ENCODE measurements at regions not wholly inside any gene's neighbourhood (a gene's known extent, or its start where the extent isn't known, plus 50 kb on each side); places are given as distances from the start of the nearest gene placed in this dataset.

DNA sequence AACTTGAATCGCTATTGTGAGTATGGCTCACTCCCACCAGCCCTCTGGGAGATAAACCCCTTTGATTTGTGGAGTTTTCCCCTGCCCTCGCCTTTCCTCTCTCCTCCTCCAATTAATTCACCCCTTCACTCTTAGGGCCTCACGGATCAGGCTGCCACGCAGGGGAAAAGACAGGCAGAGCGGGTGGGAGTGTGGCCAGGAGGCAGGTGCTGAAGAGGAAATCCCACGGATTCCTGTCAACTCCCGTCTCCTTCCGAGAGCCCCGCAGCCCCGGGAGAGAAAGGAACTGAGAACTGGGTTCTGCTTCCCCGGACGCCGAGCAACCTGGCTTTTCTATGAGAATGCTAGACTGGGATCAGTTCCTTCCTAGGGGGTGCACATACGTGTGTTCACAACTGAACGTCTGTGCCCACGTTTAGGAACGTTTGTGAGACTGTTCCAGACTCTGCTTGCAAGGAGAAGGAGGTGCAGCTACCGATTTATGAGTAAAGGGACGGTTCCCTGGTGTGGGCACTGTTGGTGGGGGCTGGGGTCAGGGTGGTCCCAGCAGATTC, 314.5 kb upstream of the TLE4 start:
- peak in 1 of 2 donors; percentile 21 for ATAC-seq
- H3K36me3 ChIP-seq = no peaks in the 10 kb centered on the region
- peak; percentile 46 for DNase-seq
- intact Hi-C loops (cut with DNase I) = no loop called here
- peaks cover 11% of the 10 kb centered on the region for H3K4me1 ChIP-seq
- H3K27ac ChIP-seq = no peak overlapping the region
- H3K9me3 ChIP-seq = no peaks in the 10 kb centered on the region
- TF ChIP-seq, protein P1, sequence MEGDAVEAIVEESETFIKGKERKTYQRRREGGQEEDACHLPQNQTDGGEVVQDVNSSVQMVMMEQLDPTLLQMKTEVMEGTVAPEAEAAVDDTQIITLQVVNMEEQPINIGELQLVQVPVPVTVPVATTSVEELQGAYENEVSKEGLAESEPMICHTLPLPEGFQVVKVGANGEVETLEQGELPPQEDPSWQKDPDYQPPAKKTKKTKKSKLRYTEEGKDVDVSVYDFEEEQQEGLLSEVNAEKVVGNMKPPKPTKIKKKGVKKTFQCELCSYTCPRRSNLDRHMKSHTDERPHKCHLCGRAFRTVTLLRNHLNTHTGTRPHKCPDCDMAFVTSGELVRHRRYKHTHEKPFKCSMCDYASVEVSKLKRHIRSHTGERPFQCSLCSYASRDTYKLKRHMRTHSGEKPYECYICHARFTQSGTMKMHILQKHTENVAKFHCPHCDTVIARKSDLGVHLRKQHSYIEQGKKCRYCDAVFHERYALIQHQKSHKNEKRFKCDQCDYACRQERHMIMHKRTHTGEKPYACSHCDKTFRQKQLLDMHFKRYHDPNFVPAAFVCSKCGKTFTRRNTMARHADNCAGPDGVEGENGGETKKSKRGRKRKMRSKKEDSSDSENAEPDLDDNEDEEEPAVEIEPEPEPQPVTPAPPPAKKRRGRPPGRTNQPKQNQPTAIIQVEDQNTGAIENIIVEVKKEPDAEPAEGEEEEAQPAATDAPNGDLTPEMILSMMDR (IDR thresholded peaks at IDR 0.05) = no peak
- H3K27me3 ChIP-seq (ENCODE audit: low read depth) = peaks cover 22% of the 10 kb centered on the region
- H3K4me3 ChIP-seq = no peak overlapping the region

DNA sequence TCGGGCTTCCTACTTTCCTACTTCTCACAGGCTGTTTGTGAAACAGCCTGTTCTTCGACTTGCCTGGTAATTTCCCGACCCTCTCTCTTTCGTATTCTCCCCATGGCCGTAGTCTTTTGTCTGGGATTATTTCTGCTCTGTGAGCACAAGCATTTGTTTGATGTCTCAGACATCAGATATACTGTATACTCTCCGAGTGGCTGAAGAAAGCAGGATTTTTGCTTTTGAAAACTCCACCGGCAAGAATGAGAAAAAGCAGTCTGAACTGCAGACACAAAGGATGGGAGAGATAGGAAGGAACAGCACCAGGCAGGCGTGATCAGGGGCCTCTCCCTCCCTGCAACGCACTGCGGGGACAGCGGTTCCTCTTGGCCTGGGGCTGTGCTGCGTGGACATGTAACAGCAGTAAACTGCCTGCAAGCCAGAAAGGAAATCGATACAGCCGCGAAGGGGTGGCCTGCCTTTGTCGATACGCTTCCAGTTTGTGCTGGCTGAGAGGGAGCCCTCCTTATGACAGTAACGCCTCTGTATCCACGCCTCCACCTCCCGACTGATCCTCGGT, 313.9 kb upstream of the TLE4 start:
- Histone ChIP-seq H3K36me3 (no peaks in the 10 kb centered on the region), H3K4me3 (no peak overlapping the region), H3K27ac (no peak overlapping the region), H3K4me1 (peaks cover 11% of the 10 kb centered on the region), H3K9me3 (no peaks in the 10 kb centered on the region), H3K27me3 (ENCODE audit: low read depth) (peaks cover 22% of the 10 kb centered on the region)
- DNase-seq = no peak
- ATAC-seq = peak in 1 of 2 donors; percentile 21
- TF ChIP-seq, protein P1 (IDR thresholded peaks at IDR 0.05) = no peak
- intact Hi-C loops (cut with DNase I) = no loop called here

DNA sequence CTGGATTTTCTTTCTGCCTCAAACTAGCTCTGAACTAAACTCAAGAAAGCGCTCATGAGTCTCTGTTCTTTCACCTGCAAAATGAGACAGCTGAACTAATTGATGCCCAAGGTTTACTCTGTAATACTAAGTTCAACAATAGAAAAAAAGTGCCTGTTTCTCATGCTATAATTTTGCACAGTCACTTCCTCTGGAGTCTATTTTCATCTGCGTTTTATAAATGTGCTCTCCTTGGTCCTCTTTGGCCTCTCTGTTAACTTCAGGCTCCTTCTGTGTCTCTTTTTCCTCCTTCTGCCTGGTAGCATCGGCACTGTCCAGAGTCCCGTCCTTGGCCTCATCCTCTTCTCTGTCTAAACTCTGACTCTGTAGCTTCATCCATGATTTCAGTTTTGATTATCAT, 311.9 kb upstream of the TLE4 start:
- no peaks in the 10 kb centered on the region for H3K9me3 ChIP-seq
- H3K36me3 ChIP-seq = no peaks in the 10 kb centered on the region
- DNase-seq (no peak), ATAC-seq (no peak)
- no peak overlapping the region for H3K4me3 ChIP-seq
- H3K4me1 ChIP-seq = peaks cover 11% of the 10 kb centered on the region
- peaks cover 22% of the 10 kb centered on the region for H3K27me3 ChIP-seq (ENCODE audit: low read depth)
- TF ChIP-seq, protein P1 (IDR thresholded peaks at IDR 0.05) = no peak
- no peak overlapping the region for H3K27ac ChIP-seq
- intact Hi-C loops (cut with DNase I) = no loop called here

DNA sequence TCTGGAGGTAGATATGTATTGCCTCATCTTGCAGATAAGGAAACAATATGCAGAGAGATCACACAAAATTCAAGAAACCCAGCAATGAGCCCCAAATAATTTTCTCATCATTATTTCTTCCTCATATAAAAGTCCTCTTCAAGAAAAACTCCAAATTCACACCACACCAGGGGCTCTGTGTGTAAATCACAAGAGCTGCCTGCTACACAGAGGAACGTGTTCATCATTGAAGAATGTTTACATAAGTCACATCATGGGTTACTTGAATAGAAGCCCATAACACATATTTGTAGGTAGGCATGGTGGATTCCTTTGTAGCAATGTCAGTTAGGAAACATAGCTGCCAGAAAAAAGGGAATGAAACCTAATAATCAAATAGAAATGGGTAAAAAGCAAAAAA, 308.1 kb upstream of the TLE4 start:
- no peaks in the 10 kb centered on the region for H3K9me3 ChIP-seq
- no peak overlapping the region for H3K4me3 ChIP-seq
- ATAC-seq (no peak), DNase-seq (no peak)
- H3K36me3 ChIP-seq = no peaks in the 10 kb centered on the region
- intact Hi-C loops (cut with DNase I) = no loop called here
- H3K27ac ChIP-seq = no peak overlapping the region
- no peaks in the 10 kb centered on the region for H3K4me1 ChIP-seq
- no peaks in the 10 kb centered on the region for H3K27me3 ChIP-seq (ENCODE audit: low read depth)
- TF ChIP-seq, protein P1 (IDR thresholded peaks at IDR 0.05) = no peak

DNA sequence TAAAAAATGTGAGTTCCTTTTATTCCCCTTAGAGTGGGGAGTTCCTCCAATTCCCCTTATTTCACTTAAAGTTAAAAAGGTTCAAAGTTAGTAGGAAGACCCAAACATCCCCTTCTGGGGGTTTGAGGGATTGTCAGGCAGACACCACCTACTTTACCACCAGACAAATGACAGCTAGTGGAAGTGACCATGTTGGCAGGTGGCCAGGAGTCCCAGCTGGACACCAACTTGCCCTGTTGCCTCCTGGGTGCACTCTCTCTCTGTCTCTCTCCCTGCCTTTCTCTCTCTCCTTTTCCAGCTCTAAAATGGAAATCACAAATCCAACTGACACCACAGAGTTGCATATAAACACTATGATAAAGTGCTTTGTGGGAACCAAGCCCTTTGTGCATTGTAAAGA, 307.7 kb upstream of the TLE4 start:
- H3K27me3 ChIP-seq (ENCODE audit: low read depth) = no peaks in the 10 kb centered on the region
- H3K9me3 ChIP-seq = no peaks in the 10 kb centered on the region
- intact Hi-C loops (cut with DNase I) = no loop called here
- TF ChIP-seq, protein P1 (IDR thresholded peaks at IDR 0.05) = no peak
- ATAC-seq (no peak), DNase-seq (no peak)
- no peak overlapping the region for H3K4me3 ChIP-seq
- H3K27ac ChIP-seq = no peak overlapping the region
- H3K36me3 ChIP-seq = no peaks in the 10 kb centered on the region
- no peaks in the 10 kb centered on the region for H3K4me1 ChIP-seq

Data from lower lobe of right lung (tissue), 2 donors.